ENCODE measurements at regions not wholly inside any gene's neighbourhood (a gene's known extent, or its start where the extent isn't known, plus 50 kb on each side); places are given as distances from the start of the nearest gene placed in this dataset.

DNA sequence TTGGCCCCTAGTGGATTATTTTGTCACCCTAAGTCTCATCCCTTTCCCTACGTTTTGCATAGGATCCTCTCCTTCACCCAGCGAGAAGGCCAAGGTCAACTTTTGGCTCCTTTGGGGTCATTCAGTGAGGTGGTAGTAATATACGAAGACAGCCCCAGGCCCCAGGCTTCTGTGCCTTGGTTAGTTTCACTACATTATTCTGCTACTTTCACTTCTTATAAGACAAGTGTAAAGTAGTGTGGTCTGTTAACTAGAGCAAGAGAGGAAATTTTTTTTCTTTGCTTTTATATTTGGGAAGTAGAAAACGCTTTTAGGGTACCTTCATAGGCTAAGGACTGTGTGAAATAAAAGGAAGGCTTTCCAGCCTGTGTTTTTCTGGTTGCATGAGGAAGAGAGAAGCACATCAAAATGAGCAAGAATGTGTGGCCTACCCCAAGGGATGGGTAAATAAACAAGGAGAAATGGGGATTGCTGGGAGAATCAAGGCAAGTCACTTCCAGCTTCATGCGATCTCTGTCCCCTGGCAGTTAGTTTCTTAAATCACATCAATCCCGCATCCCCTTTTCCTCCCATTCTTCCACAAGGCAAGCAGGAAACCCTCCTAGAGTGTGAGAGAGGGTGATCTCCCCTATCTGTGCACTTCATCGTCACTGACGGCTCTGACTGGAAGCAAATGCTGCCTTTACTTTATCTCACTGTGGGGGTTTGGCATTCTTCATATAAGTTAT is 677.0 kb upstream of the WWC1 start:
- DNase-seq, result no peak

DNA sequence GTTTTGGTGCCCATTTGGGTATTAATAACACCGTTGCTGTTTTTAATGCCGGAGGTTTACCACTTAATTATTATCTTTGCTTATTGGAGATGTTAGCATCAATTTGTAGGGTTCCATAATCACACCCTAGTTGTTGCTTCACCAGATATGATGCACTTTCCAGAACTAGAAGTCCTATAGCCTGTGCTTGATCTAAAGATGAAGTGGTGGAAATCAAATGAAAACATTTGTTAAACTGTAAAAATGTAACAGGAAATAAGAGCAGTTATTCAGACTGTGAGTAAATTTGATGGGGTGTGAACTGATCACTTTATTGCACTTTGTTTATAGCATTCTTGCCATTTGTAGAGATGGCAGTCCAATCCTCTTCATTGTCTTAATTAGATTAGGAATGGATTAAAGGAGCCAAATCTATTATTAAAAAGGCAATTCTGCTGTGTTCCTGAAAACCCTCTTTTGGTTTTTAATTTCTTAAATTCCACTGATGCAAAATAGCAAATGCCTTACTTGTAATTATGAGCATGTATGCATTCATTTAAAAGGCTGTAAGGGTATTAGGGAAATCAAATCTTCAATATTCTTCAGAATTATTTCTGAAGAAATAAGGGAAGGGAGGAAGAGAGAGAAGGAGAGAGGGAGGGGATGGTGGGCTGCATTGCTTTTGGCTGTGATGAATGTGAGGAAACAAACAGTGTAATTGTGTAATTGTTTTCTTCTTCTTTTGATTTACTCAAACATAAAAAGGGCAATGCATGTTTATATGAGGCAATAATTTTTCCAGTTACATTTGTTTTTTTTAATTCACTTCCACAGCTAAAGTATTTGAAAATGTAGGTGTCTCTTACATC is 675.2 kb upstream of the WWC1 start:
- DNase-seq, result no peak

DNA sequence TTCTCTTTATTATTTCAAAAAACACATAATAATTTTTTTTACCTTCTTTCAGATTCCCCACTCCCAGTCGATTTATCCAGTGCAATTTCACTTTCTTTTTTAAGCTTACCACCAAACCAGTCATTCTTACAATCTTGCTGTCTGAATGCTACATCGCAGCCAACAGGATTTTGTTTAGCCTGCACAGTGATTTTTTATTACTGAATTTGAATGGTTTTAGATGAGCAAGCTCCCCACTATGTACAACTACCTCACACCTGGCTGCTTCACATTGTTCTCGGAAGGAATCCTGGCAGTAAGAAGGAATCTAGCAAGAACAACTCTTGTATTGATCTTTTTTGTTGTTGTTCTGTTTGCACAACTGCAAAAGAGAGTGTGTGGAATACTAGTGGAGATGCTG is 668.1 kb upstream of the WWC1 start:
- DNase-seq, result no peak

DNA sequence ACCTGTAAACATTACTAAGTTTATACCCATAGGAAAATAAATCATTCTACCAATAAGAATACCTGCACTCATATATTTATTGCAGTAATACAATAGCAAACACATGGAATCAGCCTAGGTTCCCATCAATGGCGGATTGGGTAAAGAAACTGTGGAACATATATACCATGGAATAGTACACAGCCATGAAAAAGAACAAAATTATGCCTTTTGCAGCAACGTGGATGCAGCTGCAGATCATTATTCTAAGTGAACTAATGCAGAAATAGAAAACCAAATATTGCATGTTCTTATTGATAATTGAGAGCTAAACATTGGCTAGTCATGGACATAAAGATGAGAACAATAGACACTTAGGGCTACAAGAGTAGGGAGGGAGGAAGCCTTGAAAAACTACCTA is 667.4 kb upstream of the WWC1 start:
- DNase-seq, result no peak

DNA sequence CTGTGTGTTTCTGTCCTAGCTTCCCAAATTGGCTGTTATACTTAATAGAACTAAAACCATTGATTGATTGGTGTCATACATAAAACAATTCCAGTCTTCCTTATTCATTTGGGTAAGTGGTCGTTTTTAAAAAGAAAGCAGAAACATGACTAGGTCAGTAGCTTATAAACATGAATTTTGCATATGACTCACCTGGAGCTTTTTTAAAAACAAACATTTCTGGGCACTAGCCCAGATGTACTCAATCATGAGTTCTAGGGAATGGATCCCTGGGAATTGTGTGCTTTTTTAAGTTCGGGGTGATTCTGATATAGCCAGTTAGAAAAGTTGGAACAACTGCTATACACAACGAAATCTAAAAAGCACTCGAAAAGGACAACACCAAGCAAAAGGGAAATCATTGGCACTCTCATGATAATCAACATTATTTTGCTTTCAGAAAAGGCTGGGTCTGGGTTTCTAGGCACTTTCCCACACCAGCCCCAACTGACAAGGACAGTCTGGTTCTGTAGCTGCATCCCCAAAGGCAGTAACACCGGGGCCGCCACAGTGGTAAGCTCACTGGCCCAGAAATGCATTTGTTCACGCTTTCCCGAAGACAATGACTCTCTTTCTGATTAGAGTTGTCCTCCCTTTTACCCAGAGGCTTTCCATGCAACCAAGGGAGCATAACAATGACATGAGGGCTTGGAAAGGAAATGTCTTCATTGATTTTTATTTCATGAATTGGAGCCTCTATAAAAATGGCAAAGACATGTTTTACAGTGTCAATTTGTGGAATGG is 664.9 kb upstream of the WWC1 start:
- no peak for DNase-seq

DNA sequence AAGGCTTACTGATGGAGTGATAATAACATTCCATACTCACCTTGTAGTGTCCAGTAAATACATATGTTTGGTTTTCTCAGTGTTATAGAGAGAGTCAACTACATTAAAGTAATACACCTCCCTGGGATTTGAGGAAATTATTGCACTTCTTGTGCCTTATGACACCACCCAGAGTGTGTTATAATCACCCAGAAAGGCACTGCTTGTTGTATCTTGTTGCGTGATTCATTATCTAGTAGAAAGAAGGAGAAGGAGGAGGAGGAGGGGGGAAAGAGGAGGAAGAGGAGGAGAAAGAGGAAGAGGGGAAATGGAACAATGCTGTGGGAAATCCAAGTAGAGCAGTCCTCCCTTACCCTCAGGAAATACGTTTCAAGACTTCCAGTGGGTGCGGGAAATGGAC is 661.8 kb upstream of the WWC1 start:
- DNase-seq, result no peak

DNA sequence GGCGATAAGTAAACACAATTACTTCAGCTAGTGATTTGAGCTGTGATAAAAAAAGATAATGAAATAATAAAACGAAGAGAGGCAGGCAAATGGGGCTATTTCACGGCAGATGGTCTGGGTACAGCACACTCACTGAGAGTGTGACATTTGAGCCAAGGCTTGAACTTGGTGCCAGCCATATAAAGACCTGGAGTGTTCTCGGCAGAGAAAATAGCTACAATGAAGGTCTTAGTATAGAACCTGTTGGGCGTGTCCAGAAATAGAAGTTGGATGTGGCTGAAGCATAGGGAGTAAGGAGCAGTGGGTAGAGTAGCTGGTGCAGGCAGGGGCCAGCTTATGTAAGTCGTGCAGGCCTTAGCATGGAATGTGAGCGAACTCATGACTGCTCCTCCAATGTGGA is 660.3 kb upstream of the WWC1 start:
- no peak for DNase-seq

DNA sequence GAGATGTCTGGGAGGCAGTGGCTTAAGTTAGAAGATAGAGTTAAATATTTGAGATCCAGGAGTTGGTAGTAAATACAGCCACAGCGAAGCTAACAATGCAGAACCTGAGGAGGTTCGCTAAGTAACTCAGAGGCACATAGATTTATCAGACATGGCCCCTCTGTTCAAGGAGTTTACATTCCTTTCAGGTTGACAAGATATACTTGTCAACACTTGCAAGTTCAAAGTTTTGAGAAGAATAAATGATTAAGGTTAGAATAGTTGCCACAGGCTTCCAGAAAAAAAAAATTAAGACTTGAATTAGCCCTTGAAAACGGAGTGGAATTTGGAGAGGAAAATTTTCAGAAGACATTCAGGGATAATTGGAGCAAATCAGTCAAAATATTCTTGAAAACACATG is 658.3 kb upstream of the WWC1 start:
- DNase-seq, result no peak

DNA sequence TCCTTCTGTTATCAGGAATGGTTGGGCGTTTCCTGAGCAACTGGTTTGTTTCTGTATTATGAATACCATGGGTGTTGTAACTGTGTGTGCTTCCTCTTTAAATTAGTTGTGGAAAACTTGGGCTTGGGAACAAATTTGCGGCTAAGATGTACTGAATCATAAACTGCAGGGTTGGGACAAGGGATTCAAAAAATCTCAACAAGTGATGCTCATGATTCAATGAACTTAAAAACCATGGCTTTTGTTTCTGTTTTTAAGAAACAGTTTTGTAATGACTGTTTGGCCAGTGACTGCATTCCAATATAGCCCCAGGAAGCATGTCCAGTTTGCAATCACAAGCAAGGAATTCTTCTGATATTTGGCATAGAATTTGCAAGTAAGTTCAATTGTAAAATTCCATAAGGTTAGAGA is 657.5 kb upstream of the WWC1 start:
- no peak for DNase-seq

DNA sequence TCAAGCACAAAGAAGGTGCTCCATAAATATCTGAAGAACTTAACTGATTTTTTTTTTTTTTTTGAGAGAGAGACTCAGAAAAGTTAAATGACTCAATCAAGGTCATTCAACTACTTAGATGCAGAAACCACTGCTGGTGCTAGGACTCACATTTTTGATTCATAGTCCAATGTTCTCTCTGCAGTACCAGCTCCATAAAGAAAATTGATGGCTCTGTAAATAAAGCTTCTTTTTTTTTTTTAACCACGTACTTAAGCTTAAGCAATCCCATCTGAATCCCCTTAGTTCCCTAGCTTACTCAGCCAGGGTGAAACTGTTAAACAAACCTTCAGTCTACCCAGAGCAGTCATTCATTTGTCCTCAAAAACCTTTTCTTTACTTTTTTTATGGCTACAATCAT is 657.0 kb upstream of the WWC1 start:
- DNase-seq, result no peak

DNA sequence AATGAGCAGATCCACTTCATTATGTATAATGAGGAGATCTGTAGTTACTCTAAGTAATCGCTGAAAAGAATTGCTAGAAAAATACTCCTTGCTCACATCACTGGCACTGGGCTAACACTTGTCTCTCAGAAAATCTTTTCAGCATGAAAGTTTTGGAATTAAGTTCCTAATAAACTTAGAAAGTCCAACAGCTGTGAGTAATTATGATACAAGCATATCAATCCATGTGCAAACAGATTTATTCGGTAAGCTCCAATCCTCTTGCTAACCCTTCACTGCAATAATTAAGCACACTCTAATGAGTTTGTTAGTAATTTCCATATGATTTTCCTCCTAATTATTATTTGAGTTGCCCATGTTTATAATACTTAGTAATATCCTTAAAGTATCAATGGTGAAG is 652.6 kb upstream of the WWC1 start:
- no peak for DNase-seq

DNA sequence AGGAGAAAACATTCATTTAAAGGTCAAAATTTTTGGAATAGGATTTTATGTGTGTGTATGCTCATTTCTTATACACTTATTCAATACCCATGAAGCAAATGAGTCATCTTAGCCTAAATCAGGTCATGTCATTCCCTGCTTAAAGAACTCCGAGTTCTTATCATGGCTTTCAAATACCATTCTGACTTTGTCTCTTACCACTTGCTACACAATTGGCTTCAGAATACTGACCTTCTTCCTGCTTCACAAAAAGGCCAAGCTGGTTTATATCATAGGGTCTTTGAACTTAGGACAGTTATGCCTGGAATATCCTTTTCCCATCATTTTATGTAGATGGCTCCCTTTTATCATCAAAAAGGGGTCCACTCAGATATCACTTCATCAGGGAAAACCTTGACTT is 652.2 kb upstream of the WWC1 start:
- DNase-seq, result no peak

DNA sequence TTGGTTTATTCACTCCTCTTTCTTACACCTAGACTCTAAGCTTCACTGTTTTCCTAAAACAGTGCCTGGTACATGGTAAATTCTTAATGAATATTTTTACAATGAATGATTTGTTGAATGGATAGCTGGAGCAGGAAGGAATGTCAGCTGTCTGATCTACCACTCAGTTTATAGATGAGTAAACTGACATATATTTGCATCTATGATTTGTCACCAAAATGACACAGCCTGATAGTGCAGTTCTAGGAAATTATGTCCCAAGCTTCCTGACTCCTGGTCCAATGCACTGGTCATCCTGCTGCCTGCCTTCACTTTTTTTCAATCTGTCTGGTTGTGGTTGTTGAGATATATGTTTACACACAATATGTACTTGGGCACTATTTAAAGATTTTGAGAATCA is 651.7 kb upstream of the WWC1 start:
- DNase-seq, result no peak

DNA sequence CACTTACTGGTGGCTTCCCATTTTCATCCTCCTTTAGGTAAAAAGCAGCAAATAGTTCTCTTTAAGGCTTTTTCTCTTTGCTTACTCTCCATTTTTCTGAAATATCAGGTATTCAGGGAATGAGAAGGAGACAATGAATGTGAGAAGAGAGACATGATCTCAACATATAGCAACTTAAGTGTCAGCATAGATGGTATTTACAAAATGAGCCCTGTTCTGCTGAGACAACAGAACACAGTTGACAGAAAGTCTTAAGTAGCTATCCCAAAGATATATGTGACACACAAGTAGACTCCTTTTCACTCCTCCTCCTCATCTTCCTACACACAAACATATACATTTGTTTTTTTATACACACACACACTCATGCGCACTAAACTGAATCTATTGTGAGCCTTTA is 649.3 kb upstream of the WWC1 start:
- DNase-seq, result no peak

DNA sequence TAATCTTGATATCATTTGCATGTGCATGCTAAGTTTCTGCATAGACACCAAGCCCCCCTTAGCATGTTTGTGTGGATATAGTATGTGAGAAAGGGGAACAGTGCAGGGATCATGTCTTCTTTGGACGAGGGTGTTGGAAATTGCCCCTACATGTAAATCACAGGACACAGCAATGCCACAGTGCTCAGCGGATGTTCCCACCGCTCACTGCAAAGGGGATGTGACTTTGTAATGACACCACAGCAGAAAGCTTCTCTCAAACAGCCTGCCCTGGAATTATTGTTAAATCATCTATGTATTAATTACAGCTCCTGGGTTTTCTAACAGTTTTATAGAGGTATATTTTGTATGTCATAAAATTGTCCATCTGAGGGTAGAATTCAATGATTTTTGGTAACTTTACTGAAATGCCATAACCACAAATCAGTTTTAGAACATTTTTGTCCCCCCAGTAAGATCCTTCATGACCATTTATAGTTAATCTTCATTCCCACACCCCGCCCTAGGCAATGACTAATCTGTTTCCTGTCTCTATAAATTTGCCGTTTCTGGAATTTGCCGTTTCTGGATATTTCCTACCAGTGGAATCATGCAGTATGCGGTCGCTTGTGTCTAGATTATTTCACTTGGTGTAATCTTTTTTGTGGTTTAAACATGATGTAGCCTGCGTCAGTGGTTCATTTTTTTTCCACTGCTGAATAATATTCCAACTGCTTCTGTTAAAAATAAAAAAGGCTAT is 648.5 kb upstream of the WWC1 start:
- no peak for DNase-seq

DNA sequence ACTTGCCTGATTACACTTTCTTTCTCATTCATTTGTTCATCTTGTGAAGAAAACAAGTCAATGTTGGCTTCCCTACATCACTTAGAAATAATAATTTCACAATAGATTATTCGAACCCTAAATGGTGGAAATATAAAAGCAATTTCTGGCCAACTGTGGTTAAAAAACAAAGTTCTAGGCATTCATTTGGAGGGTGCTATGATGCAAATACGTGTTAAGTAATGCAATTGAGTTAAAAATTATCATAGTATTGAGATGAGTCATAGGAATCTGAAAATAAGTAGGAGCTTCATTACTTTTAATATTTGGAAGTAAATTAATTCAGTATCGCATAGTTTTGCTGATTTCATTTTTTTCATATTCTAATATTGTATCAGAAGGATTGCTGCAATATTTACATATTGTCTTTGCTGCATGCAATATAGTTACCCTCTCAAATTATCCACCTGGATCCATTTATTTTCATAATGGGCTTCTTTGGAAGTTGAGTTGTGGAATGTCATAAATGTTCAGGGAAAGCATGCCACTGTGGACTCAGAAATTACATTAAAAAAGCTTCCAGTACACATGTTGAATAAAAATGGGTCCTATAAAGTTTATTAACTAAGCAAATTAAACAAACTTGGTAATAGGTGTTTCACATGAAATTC is 647.7 kb upstream of the WWC1 start:
- no peak for DNase-seq

DNA sequence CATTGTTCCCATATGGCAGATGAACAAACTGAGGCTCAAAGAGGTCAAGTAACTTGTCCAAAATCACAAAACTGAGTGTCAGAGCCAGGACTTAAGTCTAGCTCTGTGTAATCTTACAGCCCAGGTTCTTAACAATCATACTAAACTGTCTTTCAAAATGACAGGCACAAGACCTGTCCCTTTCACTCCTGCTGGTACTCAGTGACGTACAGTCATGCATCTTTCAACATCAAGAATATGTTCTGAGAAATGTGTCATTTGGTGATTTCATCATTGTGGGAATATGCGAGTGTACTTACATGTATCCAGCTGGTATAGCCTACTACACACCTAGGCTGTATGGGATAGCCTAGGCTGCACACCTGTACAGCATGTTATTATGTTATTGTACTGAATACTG is 646.8 kb upstream of the WWC1 start:
- no peak for DNase-seq

DNA sequence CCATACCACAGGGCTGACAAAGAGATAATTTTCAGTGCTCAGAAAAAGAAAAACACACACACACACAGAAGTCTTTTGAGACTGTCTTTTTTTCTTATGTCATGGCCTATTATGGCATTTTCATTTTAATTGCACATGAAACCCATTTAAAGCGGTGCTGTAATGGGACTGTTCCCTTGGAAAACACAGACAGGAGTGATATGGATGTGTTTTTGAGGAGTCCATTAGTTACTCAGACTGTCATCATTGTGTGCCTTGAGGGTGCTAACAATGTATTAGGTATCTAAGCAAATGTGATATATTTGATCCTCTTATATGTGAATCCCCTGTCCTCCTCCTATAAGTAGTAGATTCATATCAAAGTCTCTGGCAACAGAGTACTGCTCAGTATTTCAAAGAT is 642.0 kb upstream of the WWC1 start:
- no peak for DNase-seq

DNA sequence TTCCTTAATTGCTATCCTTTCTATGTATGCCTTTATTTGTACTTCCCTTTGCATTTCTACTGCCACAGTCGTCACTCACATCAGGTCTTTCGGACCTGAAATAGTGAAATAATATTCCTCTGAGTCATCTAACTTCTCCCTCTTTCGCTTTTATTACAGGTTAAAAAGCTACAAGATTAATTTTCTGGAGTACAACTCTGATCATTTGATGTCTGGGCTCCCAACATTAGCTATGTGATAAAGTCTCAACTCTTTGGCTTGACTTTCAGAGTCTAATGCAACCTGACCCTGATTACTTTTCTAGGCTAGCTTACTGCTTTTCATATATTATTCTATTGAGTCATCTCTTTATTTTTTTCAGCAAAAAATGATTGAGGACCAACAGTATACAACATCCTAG is 638.8 kb upstream of the WWC1 start:
- no peak for DNase-seq

DNA sequence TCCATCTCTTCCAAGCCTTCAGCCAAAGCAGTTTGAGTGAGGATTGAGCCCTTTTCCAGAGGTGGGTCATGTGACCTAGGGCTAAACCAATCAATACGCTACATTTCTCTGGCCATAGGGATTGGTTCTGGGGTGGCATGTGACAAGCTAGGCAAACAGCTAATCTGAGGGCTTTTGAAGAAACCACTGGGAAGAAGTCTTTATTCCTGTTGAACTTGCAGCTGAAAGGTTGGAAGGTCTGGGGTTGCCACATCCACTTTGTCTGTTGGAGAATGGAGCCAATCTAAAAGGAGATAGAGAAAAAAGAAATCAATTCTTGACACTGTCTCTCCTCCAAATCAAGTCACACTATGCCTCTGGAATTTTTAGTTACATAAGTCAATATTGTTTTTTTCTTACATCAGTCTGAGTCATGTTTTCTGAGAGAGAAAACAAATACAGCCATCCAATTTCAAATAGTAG is 637.8 kb upstream of the WWC1 start:
- DNase-seq, result no peak

DNA sequence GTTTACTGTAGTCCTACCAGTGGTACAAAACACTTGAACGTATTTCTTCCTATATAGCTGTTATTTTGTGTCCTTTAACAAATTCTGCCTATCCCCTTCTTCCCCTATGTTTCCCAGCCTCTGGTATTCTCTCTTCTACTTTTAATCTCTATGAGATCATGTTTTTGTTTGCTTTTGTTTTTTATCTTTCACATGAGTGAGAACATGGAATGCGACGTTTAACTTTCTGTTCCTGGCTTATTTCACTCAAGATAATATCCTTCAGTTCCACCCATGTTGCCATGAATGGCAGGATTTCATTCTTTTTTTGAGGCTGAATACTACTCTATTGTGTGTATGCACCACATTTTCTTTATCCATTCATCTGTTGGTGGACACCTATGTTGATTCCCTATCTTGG is 634.4 kb upstream of the WWC1 start:
- DNase-seq, result no peak

DNA sequence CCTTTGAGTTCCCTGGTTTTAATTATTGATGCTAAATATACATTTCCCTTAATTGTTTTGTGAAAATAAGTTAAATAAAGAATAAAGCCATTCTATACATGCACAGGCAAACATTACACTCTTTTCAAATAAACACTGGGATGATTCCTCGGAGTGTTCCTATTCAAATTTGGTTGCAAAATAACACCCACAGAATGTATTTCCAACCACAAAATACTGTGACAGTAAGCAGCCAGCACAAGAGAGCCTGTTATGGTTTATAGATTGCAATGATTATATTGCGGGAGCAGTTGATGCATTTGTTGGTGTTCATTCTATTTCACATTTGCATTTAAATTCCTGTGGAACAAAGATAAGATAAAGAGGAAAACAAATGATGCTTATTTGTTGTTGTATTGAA is 632.6 kb upstream of the WWC1 start:
- DNase-seq, result no peak

DNA sequence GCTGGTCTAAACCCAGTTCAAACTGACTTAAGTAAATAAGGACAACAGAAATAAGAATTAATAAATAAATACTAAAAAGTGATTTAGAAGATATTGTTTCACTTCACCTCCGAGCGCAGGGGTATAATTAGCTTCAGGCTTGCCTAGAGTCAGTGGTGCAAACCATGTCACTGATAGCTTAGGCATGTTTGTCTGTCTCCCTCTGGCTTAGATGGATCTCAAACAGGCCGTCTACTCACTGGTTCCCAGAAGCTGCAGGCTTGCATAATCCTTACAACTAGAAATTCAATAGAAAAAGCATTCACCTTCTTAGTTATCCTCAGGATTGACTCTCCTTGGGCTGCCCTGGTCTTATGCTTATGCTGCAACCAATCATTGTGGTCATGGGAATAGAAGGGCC is 629.8 kb upstream of the WWC1 start:
- no peak for DNase-seq

All from activated CD8-positive, alpha-beta memory T cell treated with anti-CD3 and anti-CD28 coated beads, Interleukin-2, amount 50 U/mL, for 4 hours (primary cell).